GM10248 (cell line): ENCODE measurements at regions not wholly inside any gene's neighbourhood (a gene's known extent, or its start where the extent isn't known, plus 50 kb on each side); places are given as distances from the start of the nearest gene placed in this dataset.

Experiments used
- CTCF ChIA-PET: fragments of 300-600 bp; sonication (Branson Sonifier 250); formaldehyde crosslinking; extraction: SDS; loops from one replicate; lab custom pipeline; 2021; ENCODE audit warnings: antibody characterized with exemption; lab: Yijun Ruan, JAX
- POLR2A ChIA-PET: fragments of 350-650 bp; sonication (Branson Sonifier 250); formaldehyde crosslinking; extraction: SDS; loops from one replicate; lab custom pipeline; 2020; ENCODE audit warnings: antibody characterized with exemption; lab: Yijun Ruan, JAX
- DNase-seq: peaks from one replicate; pipeline ENCODE4 v3.0.0; 2012; ENCODE audit errors: extremely low spot score
- CTCF ChIP-seq: IDR thresholded peaks from 2 replicates; pipeline ENCODE4 v1.5.1; 2012; ENCODE audit warnings: mild to moderate bottlenecking, low read depth; ENCODE audit errors: extremely low read depth, missing control alignments, control extremely low read depth

DNA sequence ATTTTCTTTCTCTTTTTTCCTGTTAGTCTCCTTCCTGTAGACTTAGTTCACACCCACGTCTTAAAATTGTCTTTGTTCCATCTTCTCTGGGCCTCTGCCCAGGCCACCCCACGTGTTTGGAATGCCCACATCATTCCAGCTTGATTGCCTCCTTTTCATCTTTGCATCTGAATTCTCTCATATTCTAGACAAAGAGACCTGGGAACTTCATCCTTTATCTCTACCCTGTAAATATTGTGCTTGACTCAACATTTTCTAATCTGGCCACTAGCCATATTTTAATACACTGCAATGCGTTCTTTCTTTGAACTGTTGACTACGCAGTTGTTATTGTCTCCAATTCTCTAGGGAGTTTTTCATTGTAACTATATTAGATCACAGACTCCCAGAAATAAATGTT lies 187.5 kb upstream of the NRXN1 start:
- no peak for DNase-seq
- ChIA-PET POLR2A (no interaction called here), CTCF (no interaction called here)
- no peak for TF ChIP-seq CTCF

DNA sequence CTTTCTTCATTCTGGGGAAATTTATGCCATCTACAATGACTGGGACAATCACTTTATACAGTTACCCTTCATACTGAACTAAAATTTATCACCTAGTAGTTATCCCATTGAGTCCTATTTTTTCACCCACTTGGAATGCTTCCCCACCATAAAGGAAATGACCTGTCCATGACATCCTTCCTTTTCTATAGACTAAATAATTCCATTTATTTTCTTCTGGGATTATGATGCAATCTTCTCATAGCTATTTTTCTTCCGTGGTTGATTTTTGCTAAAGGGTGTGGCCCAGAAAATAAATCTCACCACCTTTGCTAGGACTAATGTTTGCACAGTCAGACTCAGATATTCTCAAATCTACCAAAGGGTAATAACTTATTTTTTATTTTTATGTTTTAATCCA lies 186.1 kb upstream of the NRXN1 start:
- POLR2A ChIA-PET = no interaction called here
- TF ChIP-seq CTCF = no peak
- CTCF ChIA-PET = no interaction called here
- DNase-seq = no peak

DNA sequence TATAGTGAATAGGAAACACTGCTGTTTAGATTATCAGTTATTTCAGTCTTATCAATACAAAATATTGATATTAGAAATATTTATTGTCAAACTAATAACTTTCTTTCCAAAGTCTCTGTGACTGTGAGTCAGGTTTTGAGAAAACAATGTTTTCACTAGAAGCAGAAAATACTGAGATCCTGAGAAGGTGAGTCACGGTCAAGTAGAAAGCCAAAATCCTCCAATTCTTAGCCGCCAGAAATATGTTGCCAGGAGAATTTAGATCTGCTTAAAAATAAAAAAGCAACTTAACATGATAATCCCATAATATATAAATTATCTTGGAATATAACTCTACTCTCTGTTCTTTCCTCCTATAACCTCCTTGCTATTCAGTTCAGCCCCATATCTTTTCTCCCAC lies 181.9 kb upstream of the NRXN1 start:
- no peak for TF ChIP-seq CTCF
- ChIA-PET CTCF (no interaction called here), POLR2A (no interaction called here)
- no peak for DNase-seq

DNA sequence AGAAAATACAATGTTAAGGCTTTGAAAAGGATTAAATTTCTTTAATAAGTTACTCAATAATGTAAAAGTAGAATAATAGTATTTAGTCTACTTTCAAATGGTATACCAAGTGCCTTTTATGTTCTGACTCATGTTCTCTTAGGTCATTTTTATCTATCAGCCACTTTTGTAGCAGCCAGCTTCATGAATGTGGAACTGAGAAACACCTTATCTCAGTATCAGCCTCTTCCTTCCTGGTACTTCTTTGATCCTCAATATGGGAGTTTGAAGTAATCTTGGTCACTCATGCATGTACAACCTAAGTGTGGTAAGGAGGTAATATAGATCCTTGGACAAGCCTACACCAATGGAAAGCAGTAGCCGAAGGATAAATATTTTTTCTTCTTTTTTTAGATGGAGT lies 180.4 kb upstream of the NRXN1 start:
- no peak for TF ChIP-seq CTCF
- POLR2A ChIA-PET = no interaction called here
- CTCF ChIA-PET = no interaction called here
- no peak for DNase-seq

- POLR2A ChIA-PET = no interaction called here
- CTCF ChIA-PET = no interaction called here
- TF ChIP-seq CTCF = no peak
- DNase-seq = no peak
Observed at GRCh38 chr2:51208521-51208920, 176.6 kb upstream of the NRXN1 start.

DNA sequence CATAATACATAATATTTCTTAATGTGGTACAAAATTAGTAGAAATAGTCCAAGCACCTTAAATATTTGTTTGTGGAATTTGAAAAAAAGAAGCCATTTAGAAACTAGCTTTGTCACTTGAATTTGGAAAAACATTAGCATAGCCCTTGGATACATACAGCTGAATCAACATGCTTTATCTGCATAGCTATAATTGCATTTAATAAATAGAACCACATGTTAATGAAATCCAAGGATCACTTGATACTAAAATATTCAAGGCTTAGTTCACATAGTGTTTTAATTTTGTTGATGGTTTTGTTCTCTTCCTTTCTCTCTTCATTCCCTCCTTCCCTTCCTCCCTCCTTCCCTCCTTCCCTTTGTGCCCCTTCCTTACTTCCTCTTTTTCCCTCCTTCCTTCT lies 169.4 kb upstream of the NRXN1 start:
- ChIA-PET CTCF (no interaction called here), POLR2A (no interaction called here)
- TF ChIP-seq CTCF = no peak
- DNase-seq = no peak

GRCh38 chr2:51194656-51195055 lies 162.7 kb upstream of the NRXN1 start:
- ChIA-PET POLR2A (no interaction called here), CTCF (interaction anchor here (1.1 kb wide), 1 partner anchor 26 kb away, joined by 3 read pairs; no protein-coding TSS in a partner anchor)
- no peak for TF ChIP-seq CTCF
- DNase-seq = no peak
